Karpas-422 (cell line): ENCODE measurements at regions not wholly inside any gene's neighbourhood (a gene's known extent, or its start where the extent isn't known, plus 50 kb on each side); places are given as distances from the start of the nearest gene placed in this dataset.

Source experiments
- DNase-seq: peaks from one replicate; pipeline ENCODE4 v3.0.0-alpha.2; 2015
- H2AFZ ChIP-seq: fragments of 200-600 bp; sonication (generic); 2 replicates; pipeline ENCODE4 v1.6.1; 2014; ENCODE audit warnings: antibody characterized with exemption, low read length, mixed read lengths
- H3K27ac ChIP-seq: fragments of 200-600 bp; sonication (generic); 2 replicates; pipeline ENCODE4 v1.5.1; 2014; ENCODE audit warnings: mild to moderate bottlenecking, low read length, moderate library complexity
- H3K27me3 ChIP-seq: fragments of 200-600 bp; sonication (generic); 2 replicates; pipeline ENCODE4 v1.6.1; 2014; ENCODE audit warnings: low read length, mixed read lengths
- H3K36me3 ChIP-seq: fragments of 200-600 bp; sonication (generic); 2 replicates; pipeline ENCODE4 v1.6.1; 2014; ENCODE audit warnings: low read length, mixed read lengths; ENCODE audit not compliant: insufficient read depth
- H3K4me1 ChIP-seq: fragments of 200-600 bp; sonication (generic); 2 replicates; pipeline ENCODE4 v1.6.1; 2014; ENCODE audit warnings: mild to moderate bottlenecking, low read length, mixed read lengths
- H3K4me2 ChIP-seq: fragments of 200-600 bp; sonication (generic); 2 replicates; pipeline ENCODE4 v1.6.1; 2014; ENCODE audit warnings: low read length, low read depth, mild to moderate bottlenecking; ENCODE audit not compliant: poor library complexity, severe bottlenecking
- H3K4me3 ChIP-seq: fragments of 200-600 bp; sonication (generic); 2 replicates; pipeline ENCODE4 v1.5.1; 2014; ENCODE audit warnings: mild to moderate bottlenecking, antibody characterized with exemption, low read length, mixed read lengths
- H3K79me2 ChIP-seq: fragments of 200-600 bp; sonication (generic); 2 replicates; pipeline ENCODE4 v1.6.1; 2014; ENCODE audit warnings: mild to moderate bottlenecking, low read length, mixed read lengths
- H3K9ac ChIP-seq: fragments of 200-600 bp; sonication (generic); 2 replicates; pipeline ENCODE4 v1.6.0; 2014; ENCODE audit warnings: low read length
- H3K9me2 ChIP-seq: fragments of 200-600 bp; sonication (generic), shearing (Covaris generic); replicated peaks from 2 replicates; pipeline ENCODE4 v1.6.0; 2014; ENCODE audit warnings: mild to moderate bottlenecking, low read length, moderate library complexity; ENCODE audit not compliant: insufficient read depth
- H3K9me3 ChIP-seq: fragments of 300-700, 200-600 bp; sonication (generic); 2 replicates; pipeline ENCODE4 v1.6.1; 2014; ENCODE audit warnings: low read length, mixed read lengths
- H4K20me1 ChIP-seq: fragments of 200-600 bp; sonication (generic); 2 replicates; pipeline ENCODE4 v1.6.1; 2014; ENCODE audit warnings: mild to moderate bottlenecking, antibody characterized with exemption, low read length, low read depth; ENCODE audit not compliant: insufficient read depth

DNA sequence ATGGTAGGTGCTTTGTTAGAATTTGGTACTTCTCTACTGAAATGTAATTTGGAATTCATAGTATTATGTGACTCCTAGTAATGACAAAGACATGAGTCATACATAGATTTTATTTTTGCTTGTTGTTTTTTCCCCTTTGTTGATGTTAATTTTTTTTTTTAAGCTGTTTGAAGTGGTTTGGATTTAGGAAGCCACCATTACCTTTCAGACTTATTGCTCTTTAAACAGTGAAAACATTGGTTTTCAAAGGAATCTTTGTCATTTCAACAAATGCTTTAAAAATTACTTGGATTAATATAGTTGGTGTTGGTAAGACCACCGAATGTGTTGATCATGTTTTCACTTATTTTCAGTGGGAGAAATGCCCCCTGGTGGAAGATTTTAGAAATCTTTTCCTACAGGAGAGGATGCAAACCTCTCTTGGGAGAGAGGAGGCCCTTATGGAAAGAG, 170.1 kb upstream of the PITX1 start:
- H3K9me3 ChIP-seq = no peaks in the 10 kb centered on the region
- H3K4me1 ChIP-seq = peaks cover 22% of the 10 kb centered on the region
- no peaks in the 10 kb centered on the region for H3K9me2 ChIP-seq
- no peaks in the 10 kb centered on the region for H3K36me3 ChIP-seq
- H3K9ac ChIP-seq = no peak overlapping the region
- H3K27me3 ChIP-seq = no peaks in the 10 kb centered on the region
- H2AFZ ChIP-seq = peak overlapping the region; percentile 86
- no peak overlapping the region for H3K27ac ChIP-seq
- no peaks in the 10 kb centered on the region for H4K20me1 ChIP-seq
- H3K4me3 ChIP-seq = no peak overlapping the region
- H3K4me2 ChIP-seq = peak overlapping the region; percentile 55
- DNase-seq = peak; percentile 60
- H3K79me2 ChIP-seq = no peaks in the 10 kb centered on the region

- Histone ChIP-seq H2AFZ (peak overlapping the region; percentile 86), H3K9me2 (no peaks in the 10 kb centered on the region), H3K9ac (no peak overlapping the region), H3K27me3 (no peaks in the 10 kb centered on the region), H3K27ac (no peak overlapping the region), H3K4me1 (peaks cover 22% of the 10 kb centered on the region), H3K79me2 (no peaks in the 10 kb centered on the region), H3K36me3 (no peaks in the 10 kb centered on the region), H4K20me1 (no peaks in the 10 kb centered on the region), H3K4me3 (no peak overlapping the region), H3K4me2 (peak overlapping the region; percentile 55), H3K9me3 (no peaks in the 10 kb centered on the region)
- DNase-seq = peak; percentile 65
Measured at GRCh38 chr5:135203593-135204036, 169.6 kb upstream of the PITX1 start.

DNA sequence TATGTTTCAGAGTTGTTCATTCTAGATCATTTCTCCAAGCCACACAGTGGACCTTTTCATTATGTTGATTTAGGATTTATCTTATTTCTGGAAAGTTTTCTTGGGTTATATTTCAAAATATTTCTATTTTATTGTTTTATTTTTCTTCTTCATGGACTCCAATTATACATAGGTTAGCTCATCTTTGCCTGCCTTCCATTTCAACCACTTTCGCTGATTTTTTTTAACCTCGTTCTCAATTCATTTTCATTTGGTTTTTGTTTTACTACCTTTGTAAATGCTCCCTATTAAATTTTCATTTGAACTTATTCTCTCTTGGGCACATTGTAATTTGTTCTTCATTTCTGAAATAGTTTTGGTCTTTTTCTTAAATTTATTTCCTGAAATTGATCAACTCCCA, 169.0 kb upstream of the PITX1 start:
- H3K9me3 ChIP-seq = no peaks in the 10 kb centered on the region
- H3K79me2 ChIP-seq = no peaks in the 10 kb centered on the region
- H3K27me3 ChIP-seq = no peaks in the 10 kb centered on the region
- DNase-seq = no peak
- H2AFZ ChIP-seq = no peak overlapping the region
- no peaks in the 10 kb centered on the region for H4K20me1 ChIP-seq
- H3K4me3 ChIP-seq = no peak overlapping the region
- no peaks in the 10 kb centered on the region for H3K9me2 ChIP-seq
- no peak overlapping the region for H3K4me2 ChIP-seq
- no peaks in the 10 kb centered on the region for H3K36me3 ChIP-seq
- no peak overlapping the region for H3K27ac ChIP-seq
- no peak overlapping the region for H3K9ac ChIP-seq
- peaks cover 22% of the 10 kb centered on the region for H3K4me1 ChIP-seq

DNA sequence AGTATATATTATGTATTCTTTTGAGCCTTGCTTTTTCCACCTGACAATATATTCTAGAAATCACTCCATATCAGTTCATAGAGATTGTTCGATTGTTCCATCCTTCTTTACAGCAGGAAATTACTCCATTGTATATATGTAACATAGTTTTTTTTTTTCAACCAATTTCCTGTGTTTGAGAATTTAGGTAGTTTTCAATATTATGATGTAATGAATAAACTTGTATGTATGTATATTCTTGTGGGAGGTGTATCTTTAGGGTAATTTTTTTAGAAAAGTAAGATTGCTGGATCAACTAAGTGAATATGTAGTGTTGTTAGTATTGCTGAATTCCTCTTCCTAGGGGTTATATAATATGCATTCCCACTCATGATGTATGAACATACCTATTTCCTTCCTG, 165.9 kb upstream of the PITX1 start:
- no peaks in the 10 kb centered on the region for H3K9me2 ChIP-seq
- H3K79me2 ChIP-seq = no peaks in the 10 kb centered on the region
- no peak overlapping the region for H2AFZ ChIP-seq
- H3K9ac ChIP-seq = no peak overlapping the region
- H4K20me1 ChIP-seq = no peaks in the 10 kb centered on the region
- no peak overlapping the region for H3K27ac ChIP-seq
- no peak overlapping the region for H3K4me2 ChIP-seq
- no peaks in the 10 kb centered on the region for H3K9me3 ChIP-seq
- H3K36me3 ChIP-seq = no peaks in the 10 kb centered on the region
- DNase-seq = no peak
- H3K4me1 ChIP-seq = peaks cover 11% of the 10 kb centered on the region
- H3K27me3 ChIP-seq = no peaks in the 10 kb centered on the region
- no peak overlapping the region for H3K4me3 ChIP-seq

DNA sequence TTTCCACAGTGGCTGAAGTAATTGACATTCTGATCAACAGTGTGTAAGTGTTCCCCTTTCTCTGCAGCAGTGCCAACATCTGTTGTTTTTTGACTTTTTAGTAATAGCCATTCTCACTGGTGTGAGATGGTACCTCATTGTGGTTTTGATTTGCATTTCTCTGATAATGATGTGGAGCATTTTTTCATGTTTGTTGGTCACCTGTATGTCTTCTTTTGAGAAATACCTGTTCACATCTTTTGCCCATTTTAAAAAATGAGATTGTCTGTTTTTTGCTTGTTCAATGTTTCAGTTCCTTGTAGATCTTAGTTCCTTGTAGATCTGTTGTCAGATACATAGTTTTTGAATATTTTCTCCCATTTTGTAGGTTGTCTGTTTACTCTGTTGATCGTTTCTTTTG, 162.5 kb upstream of the PITX1 start:
- no peak for DNase-seq
- peaks cover 13% of the 10 kb centered on the region for H3K4me1 ChIP-seq

DNA sequence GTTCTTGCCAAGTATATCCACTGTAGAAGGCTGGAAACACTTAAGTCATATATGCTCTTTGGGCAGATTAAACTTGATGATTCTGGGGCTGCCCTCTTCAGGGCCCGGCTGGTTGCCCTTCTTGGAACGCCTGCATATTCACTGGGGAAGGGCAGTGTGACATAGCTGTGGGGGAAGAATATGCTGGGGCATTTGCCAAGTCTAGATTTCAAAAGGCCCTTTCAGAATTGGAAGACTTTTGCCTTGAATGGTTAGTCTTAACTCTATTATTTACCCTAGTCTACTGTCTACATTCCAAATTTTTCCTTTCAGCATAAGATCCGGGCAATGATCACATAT, 161.2 kb upstream of the PITX1 start:
- Histone ChIP-seq H3K27ac (no peak overlapping the region), H3K9me3 (no peaks in the 10 kb centered on the region), H4K20me1 (no peaks in the 10 kb centered on the region), H3K4me1 (peaks cover 23% of the 10 kb centered on the region), H2AFZ (no peak overlapping the region), H3K9me2 (no peaks in the 10 kb centered on the region), H3K9ac (no peak overlapping the region), H3K27me3 (no peaks in the 10 kb centered on the region), H3K4me2 (no peak overlapping the region), H3K4me3 (no peak overlapping the region), H3K79me2 (no peaks in the 10 kb centered on the region), H3K36me3 (no peaks in the 10 kb centered on the region)
- DNase-seq = no peak

More for the DNA sequence above, 162.5 kb upstream of the PITX1 start:
- Histone ChIP-seq H4K20me1 (no peaks in the 10 kb centered on the region), H3K4me2 (no peak overlapping the region), H3K9ac (no peak overlapping the region), H3K9me2 (no peaks in the 10 kb centered on the region), H3K36me3 (no peaks in the 10 kb centered on the region), H3K27me3 (no peaks in the 10 kb centered on the region), H3K79me2 (no peaks in the 10 kb centered on the region), H3K4me3 (no peak overlapping the region), H3K27ac (no peak overlapping the region), H2AFZ (no peak overlapping the region), H3K9me3 (no peaks in the 10 kb centered on the region)

GRCh38 chr5:135194573-135195269, 160.7 kb upstream of the PITX1 start:
- H3K9me2 ChIP-seq = no peaks in the 10 kb centered on the region
- no peak overlapping the region for H3K4me3 ChIP-seq
- no peak overlapping the region for H3K4me2 ChIP-seq
- H3K79me2 ChIP-seq = no peaks in the 10 kb centered on the region
- DNase-seq = no peak
- H3K9ac ChIP-seq = no peak overlapping the region
- no peaks in the 10 kb centered on the region for H3K9me3 ChIP-seq
- no peaks in the 10 kb centered on the region for H3K27me3 ChIP-seq
- no peaks in the 10 kb centered on the region for H4K20me1 ChIP-seq
- no peaks in the 10 kb centered on the region for H3K36me3 ChIP-seq
- no peak overlapping the region for H3K27ac ChIP-seq
- peaks cover 28% of the 10 kb centered on the region for H3K4me1 ChIP-seq
- no peak overlapping the region for H2AFZ ChIP-seq

- DNase-seq = no peak
- no peaks in the 10 kb centered on the region for H3K9me3 ChIP-seq
- no peak overlapping the region for H3K27ac ChIP-seq
- no peaks in the 10 kb centered on the region for H3K27me3 ChIP-seq
- H2AFZ ChIP-seq = no peak overlapping the region
- no peak overlapping the region for H3K4me3 ChIP-seq
- no peaks in the 10 kb centered on the region for H4K20me1 ChIP-seq
- H3K4me2 ChIP-seq = no peak overlapping the region
- no peak overlapping the region for H3K9ac ChIP-seq
- no peaks in the 10 kb centered on the region for H3K9me2 ChIP-seq
- no peaks in the 10 kb centered on the region for H3K79me2 ChIP-seq
- H3K36me3 ChIP-seq = no peaks in the 10 kb centered on the region
- H3K4me1 ChIP-seq = peaks cover 34% of the 10 kb centered on the region
Measured at GRCh38 chr5:135194126-135194488, 160.1 kb upstream of the PITX1 start.
